ENCODE measurements at regions not wholly inside any gene's neighbourhood (a gene's known extent, or its start where the extent isn't known, plus 50 kb on each side); places are given as distances from the start of the nearest gene placed in this dataset.
A peak's percentile ranks its signal among the peaks of the same experiment; 100 is the strongest.

DNA sequence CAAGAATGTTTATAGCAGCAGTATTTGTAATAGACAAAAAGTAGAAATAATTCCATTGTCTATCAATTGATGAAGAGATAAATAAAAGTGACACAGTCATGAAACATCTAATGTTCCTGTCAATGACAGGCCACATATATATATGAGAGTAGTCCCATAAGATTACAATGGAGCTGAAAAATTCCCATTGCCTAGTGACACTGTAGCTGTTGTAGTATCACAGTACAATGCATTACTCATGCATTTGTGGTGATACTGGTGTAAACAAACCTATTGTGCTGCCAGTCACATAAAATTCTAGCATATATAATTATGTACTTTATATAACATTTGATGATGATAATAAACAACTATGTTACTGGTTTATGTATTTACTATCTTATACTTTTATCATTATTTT is 141.9 kb upstream of the LYPLAL1 start:
- Histone ChIP-seq H3K4me3 (no peak overlapping the region), H3K36me3 (ENCODE audit: control insufficient read depth, insufficient read depth, low read length) (no peaks in the 10 kb centered on the region), H2AFZ (ENCODE audit: low read depth, low read length) (no peak overlapping the region), H3K9ac (ENCODE audit: insufficient read depth in 1 of 2, low read depth in 2 of 2, low read length in 2 of 2) (no peak overlapping the region), H3K4me2 (ENCODE audit: insufficient read depth, low read length) (no peak overlapping the region), H4K20me1 (replicated peaks; ENCODE audit: control insufficient read depth, insufficient read depth, low read length) (no peaks in the 10 kb centered on the region), H3K9me1 (ENCODE audit: control insufficient read depth, insufficient read depth, low read length) (no peaks in the 10 kb centered on the region), H3K9me3 (replicated peaks; ENCODE audit: control insufficient read depth, insufficient read depth, low read depth, low read length) (no peaks in the 10 kb centered on the region), H3K4me1 (replicated peaks in 1 of 2; ENCODE audit: control insufficient read depth in 2 of 2, insufficient read depth in 2 of 2, low read length in 2 of 2) (no peaks in the 10 kb centered on the region), H3K27ac (ENCODE audit: extremely low read depth, low read depth, low read length) (no peak overlapping the region), H3K27me3 (ENCODE audit: control insufficient read depth in 2 of 2, insufficient read depth in 2 of 2, low read length in 2 of 2) (no peaks in the 10 kb centered on the region), H3K79me2 (ENCODE audit: control insufficient read depth, insufficient read depth, low read length) (no peaks in the 10 kb centered on the region)
- DNase-seq (ENCODE audit: extremely low read depth in 1 of 4, low spot score in 3 of 4), result no peak
- intact Hi-C loops (cut with micrococcal nuclease) (no loop called here), in situ Hi-C loops (cut with MboI) (no loop called here)
- no peak for FAIRE-seq
- BruUV-seq (replicated peaks), result no TSS peak
- TF ChIP-seq CHCHD3 (CRISPR knock-in tag; IDR thresholded peaks at IDR 0.05), result no peak
- ChIA-PET CTCF (ENCODE audit: low intra/inter-chr PET ratio) (no interaction called here), POLR2A (interaction anchor here (1.3 kb wide), 1 partner anchor 10 kb away, joined by 6 read pairs; no protein-coding TSS in a partner anchor)
- no peak for ATAC-seq

DNA sequence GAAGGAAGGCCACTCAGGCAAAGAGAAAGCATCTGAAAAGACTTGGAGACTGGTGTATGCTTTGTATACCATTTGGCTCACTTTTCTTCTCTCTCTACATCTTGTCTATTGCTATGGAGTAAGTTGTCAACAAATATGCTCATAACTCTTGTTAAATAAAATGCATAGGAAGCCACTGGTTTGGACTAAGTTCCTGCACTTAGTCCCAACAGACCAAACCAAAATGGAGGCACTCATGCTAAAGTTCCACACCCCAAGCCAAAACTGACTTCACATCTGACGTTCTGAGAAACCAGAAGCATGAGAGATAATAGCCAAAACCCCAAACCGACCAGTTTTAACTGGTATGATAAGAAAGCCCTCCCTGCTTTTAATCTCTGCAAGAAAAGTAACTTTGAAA is 135.3 kb upstream of the LYPLAL1 start:
- H3K4me3 ChIP-seq, result no peak overlapping the region
- no peak overlapping the region for H3K9ac ChIP-seq (ENCODE audit: insufficient read depth in 1 of 2, low read depth in 2 of 2, low read length in 2 of 2)
- no peak overlapping the region for H3K27ac ChIP-seq (ENCODE audit: extremely low read depth, low read depth, low read length)
- H3K9me1 ChIP-seq (ENCODE audit: control insufficient read depth, insufficient read depth, low read length), result no peaks in the 10 kb centered on the region
- no peaks in the 10 kb centered on the region for H3K79me2 ChIP-seq (ENCODE audit: control insufficient read depth, insufficient read depth, low read length)
- WGBS (ENCODE audit: insufficient coverage, low coverage, missing lambda C conversion rate), result 2% methylated on average over 2 of the region's 2 CpGs
- DNase-seq (ENCODE audit: extremely low read depth in 1 of 4, low spot score in 3 of 4) (no peak), ATAC-seq (no peak), FAIRE-seq (no peak)
- H4K20me1 ChIP-seq (replicated peaks; ENCODE audit: control insufficient read depth, insufficient read depth, low read length), result no peaks in the 10 kb centered on the region
- ChIA-PET CTCF (ENCODE audit: low intra/inter-chr PET ratio) (no interaction called here), POLR2A (no interaction called here)
- peaks cover 0 to 5% of the 10 kb centered on the region in 2 experiments; a peak in 1 of 5 replicates for H3K4me1 ChIP-seq (replicated peaks in 1 of 2; ENCODE audit: control insufficient read depth in 2 of 2, insufficient read depth in 2 of 2, low read length in 2 of 2)
- intact Hi-C loops (cut with micrococcal nuclease), result no loop called here
- H2AFZ ChIP-seq (ENCODE audit: low read depth, low read length), result no peak overlapping the region
- no peaks in the 10 kb centered on the region for H3K27me3 ChIP-seq (ENCODE audit: control insufficient read depth in 2 of 2, insufficient read depth in 2 of 2, low read length in 2 of 2)
- H3K4me2 ChIP-seq (ENCODE audit: insufficient read depth, low read length), result no peak overlapping the region
- H3K36me3 ChIP-seq (ENCODE audit: control insufficient read depth, insufficient read depth, low read length), result no peaks in the 10 kb centered on the region
- no TSS peak for BruUV-seq (replicated peaks)
- H3K9me3 ChIP-seq (replicated peaks; ENCODE audit: control insufficient read depth, insufficient read depth, low read depth, low read length), result 0 out of 2 replicates have a peak, but pooled peaks cover 1% of the 10 kb centered on the region
- in situ Hi-C loops (cut with MboI), result no loop called here
- TF ChIP-seq ZNF311 (CRISPR knock-in tag; IDR thresholded peaks at IDR 0.05) (0 out of 2 replicates have a peak, but pooled peaks have one; percentile 52), SAFB2 (IDR thresholded peaks at IDR 0.05; ENCODE audit: borderline replicate concordance, low read depth, low read length, severe bottlenecking) (no peak), ZEB2 (IDR thresholded peaks at IDR 0.05) (no peak)
- TF ChIP-seq, protein P1, sequence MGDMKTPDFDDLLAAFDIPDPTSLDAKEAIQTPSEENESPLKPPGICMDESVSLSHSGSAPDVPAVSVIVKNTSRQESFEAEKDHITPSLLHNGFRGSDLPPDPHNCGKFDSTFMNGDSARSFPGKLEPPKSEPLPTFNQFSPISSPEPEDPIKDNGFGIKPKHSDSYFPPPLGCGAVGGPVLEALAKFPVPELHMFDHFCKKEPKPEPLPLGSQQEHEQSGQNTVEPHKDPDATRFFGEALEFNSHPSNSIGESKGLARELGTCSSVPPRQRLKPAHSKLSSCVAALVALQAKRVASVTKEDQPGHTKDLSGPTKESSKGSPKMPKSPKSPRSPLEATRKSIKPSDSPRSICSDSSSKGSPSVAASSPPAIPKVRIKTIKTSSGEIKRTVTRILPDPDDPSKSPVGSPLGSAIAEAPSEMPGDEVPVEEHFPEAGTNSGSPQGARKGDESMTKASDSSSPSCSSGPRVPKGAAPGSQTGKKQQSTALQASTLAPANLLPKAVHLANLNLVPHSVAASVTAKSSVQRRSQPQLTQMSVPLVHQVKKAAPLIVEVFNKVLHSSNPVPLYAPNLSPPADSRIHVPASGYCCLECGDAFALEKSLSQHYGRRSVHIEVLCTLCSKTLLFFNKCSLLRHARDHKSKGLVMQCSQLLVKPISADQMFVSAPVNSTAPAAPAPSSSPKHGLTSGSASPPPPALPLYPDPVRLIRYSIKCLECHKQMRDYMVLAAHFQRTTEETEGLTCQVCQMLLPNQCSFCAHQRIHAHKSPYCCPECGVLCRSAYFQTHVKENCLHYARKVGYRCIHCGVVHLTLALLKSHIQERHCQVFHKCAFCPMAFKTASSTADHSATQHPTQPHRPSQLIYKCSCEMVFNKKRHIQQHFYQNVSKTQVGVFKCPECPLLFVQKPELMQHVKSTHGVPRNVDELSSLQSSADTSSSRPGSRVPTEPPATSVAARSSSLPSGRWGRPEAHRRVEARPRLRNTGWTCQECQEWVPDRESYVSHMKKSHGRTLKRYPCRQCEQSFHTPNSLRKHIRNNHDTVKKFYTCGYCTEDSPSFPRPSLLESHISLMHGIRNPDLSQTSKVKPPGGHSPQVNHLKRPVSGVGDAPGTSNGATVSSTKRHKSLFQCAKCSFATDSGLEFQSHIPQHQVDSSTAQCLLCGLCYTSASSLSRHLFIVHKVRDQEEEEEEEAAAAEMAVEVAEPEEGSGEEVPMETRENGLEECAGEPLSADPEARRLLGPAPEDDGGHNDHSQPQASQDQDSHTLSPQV (IDR thresholded peaks at IDR 0.05), result peak; percentile 76
- TF ChIP-seq, protein P2, sequence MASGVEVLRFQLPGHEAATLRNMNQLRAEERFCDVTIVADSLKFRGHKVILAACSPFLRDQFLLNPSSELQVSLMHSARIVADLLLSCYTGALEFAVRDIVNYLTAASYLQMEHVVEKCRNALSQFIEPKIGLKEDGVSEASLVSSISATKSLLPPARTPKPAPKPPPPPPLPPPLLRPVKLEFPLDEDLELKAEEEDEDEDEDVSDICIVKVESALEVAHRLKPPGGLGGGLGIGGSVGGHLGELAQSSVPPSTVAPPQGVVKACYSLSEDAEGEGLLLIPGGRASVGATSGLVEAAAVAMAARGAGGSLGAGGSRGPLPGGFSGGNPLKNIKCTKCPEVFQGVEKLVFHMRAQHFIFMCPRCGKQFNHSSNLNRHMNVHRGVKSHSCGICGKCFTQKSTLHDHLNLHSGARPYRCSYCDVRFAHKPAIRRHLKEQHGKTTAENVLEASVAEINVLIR (CRISPR knock-in tag; IDR thresholded peaks at IDR 0.05), result peak; percentile 18; the same call in 1 of the 2 replicates
- TF ChIP-seq, protein P3, sequence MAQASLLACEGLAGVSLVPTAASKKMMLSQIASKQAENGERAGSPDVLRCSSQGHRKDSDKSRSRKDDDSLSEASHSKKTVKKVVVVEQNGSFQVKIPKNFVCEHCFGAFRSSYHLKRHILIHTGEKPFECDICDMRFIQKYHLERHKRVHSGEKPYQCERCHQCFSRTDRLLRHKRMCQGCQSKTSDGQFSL (CRISPR knock-in tag; IDR thresholded peaks at IDR 0.05), result no peak
- TF ChIP-seq, protein P3 (tag; IDR thresholded peaks at IDR 0.05), result 0 out of 4 replicates have a peak, but pooled peaks of 1 of the 2 experiments have one; percentile 33
